Stomach (tissue), 4 donors: ENCODE measurements at regions not wholly inside any gene's neighbourhood (a gene's known extent, or its start where the extent isn't known, plus 50 kb on each side); places are given as distances from the start of the nearest gene placed in this dataset.

ENCODE experiments used
- CTCF ChIP-seq, 7 experiments: fragments of 450-650 bp in 4 of 7; fragments of 200-600 bp in 3 of 7; sonication (generic) in 3 of 7; IDR thresholded peaks; one replicate each; pipeline ENCODE4 v1.5.1; 2016 to 2019; ENCODE audit warnings: antibody characterized with exemption in 7 of 7, control low read depth in 2 of 7, mild to moderate bottlenecking in 1 of 7
- EP300 ChIP-seq: sonication (generic); formaldehyde crosslinking; IDR thresholded peaks from one replicate; pipeline ENCODE4 v1.6.1; 2017; ENCODE audit warnings: antibody characterized with exemption
- POLR2A ChIP-seq, 4 donors: fragments of 450-650 bp; IDR thresholded peaks; one replicate each; pipeline ENCODE4 v1.6.1; 2016; ENCODE audit warnings: antibody characterized with exemption in 4 of 4, control low read depth in 2 of 4, mild to moderate bottlenecking in 1 of 4, moderate library complexity in 1 of 4
- POLR2AphosphoS5 ChIP-seq, 3 donors: sonication (generic); formaldehyde crosslinking; IDR thresholded peaks; one replicate each; pipeline ENCODE4 v1.6.1; 2016; ENCODE audit warnings: antibody characterized with exemption in 3 of 3

- TF ChIP-seq CTCF (IDR thresholded peaks at IDR 0.05) (no peak), POLR2A (IDR thresholded peaks at IDR 0.05) (no peak), POLR2AphosphoS5 (IDR thresholded peaks at IDR 0.05) (no peak), EP300 (no peak)
These were observed 82.1 kb upstream of the ALDH1A1 start for GRCh38 chr9:73034962-73035361.
